Liver (tissue), 8 donors: ENCODE measurements at regions not wholly inside any gene's neighbourhood (a gene's known extent, or its start where the extent isn't known, plus 50 kb on each side); places are given as distances from the start of the nearest gene placed in this dataset.

ENCODE experiments used
- DNase-seq: peaks from one replicate; pipeline ENCODE4 v3.0.0-alpha.2; 2017; ENCODE audit warnings: low spot score
- H3K27ac ChIP-seq, 2 donors: one replicate each; pipeline ENCODE4 v1.7.0; 2013; ENCODE audit warnings: inconsistent platforms in 2 of 2, low read length in 2 of 2, control low read depth in 1 of 2, low read depth in 1 of 2, mild to moderate bottlenecking in 1 of 2
- H3K27me3 ChIP-seq, 4 donors: one replicate each; pipeline versions ENCODE4 v1.6.1 to v1.7.0; 2013; ENCODE audit warnings: low read length in 3 of 4, inconsistent platforms in 1 of 4, mild to moderate bottlenecking in 1 of 4, moderate library complexity in 1 of 4; ENCODE audit not compliant: control insufficient read depth in 4 of 4, insufficient read depth in 4 of 4
- H3K36me3 ChIP-seq, 4 donors: one replicate each; pipeline versions ENCODE4 v1.6.1 to v1.7.0; 2013; ENCODE audit warnings: low read length in 3 of 4, mild to moderate bottlenecking in 3 of 4, low read depth in 1 of 4, moderate library complexity in 1 of 4; ENCODE audit not compliant: control insufficient read depth in 4 of 4, insufficient read depth in 3 of 4
- H3K4me1 ChIP-seq, 4 donors: one replicate each; pipeline versions ENCODE4 v1.6.1 to v1.7.0; 2013; ENCODE audit warnings: low read length in 3 of 4, mild to moderate bottlenecking in 3 of 4, moderate library complexity in 1 of 4; ENCODE audit not compliant: control insufficient read depth in 4 of 4, insufficient read depth in 4 of 4
- H3K4me3 ChIP-seq, 3 donors: one replicate each; pipeline versions ENCODE4 v1.6.1 to v1.7.0; 2013; ENCODE audit warnings: low read length in 3 of 3, control low read depth in 1 of 3, low read depth in 1 of 3, mild to moderate bottlenecking in 1 of 3
- H3K9ac ChIP-seq, 2 donors: one replicate each; pipeline ENCODE4 v1.7.0; 2013; ENCODE audit warnings: low read length in 2 of 2, mild to moderate bottlenecking in 2 of 2, moderate library complexity in 2 of 2, control low read depth in 1 of 2, low read depth in 1 of 2
- H3K9me3 ChIP-seq, 4 donors: one replicate each; pipeline versions ENCODE4 v1.6.1 to v1.7.0; 2013; ENCODE audit warnings: low read length in 3 of 4; ENCODE audit not compliant: control insufficient read depth in 4 of 4
- CTCF ChIP-seq: fragments of 150-350 bp; IDR thresholded peaks from 2 replicates; pipeline ENCODE4 v1.5.1; 2017; ENCODE audit warnings: improper control_type of control experiment, low read depth, low read length; ENCODE audit not compliant: missing input control
- EGR1 ChIP-seq, 2 donors: IDR thresholded peaks; 2 replicates each; pipeline ENCODE4 v1.6.1; 2016 to 2018; ENCODE audit warnings: antibody characterized with exemption in 2 of 2, low read depth in 2 of 2
- FOXA2 ChIP-seq: IDR thresholded peaks from 2 replicates; pipeline ENCODE4 v1.6.1; 2016; ENCODE audit warnings: antibody characterized with exemption
- GABPA ChIP-seq, 2 donors: IDR thresholded peaks in 1 of 2; conservative IDR thresholded peaks in 1 of 2; 2 replicates each; pipeline ENCODE4 v1.6.1; 2016; ENCODE audit warnings: antibody characterized with exemption in 2 of 2, mild to moderate bottlenecking in 1 of 2, moderate library complexity in 1 of 2
- HNF4A ChIP-seq, 2 donors: conservative IDR thresholded peaks; 2 replicates each; pipeline ENCODE4 v1.6.1; 2016; ENCODE audit warnings: antibody characterized with exemption in 2 of 2, mild to moderate bottlenecking in 2 of 2
- MAX ChIP-seq: IDR thresholded peaks from 2 replicates; pipeline ENCODE4 v1.6.1; 2016; ENCODE audit warnings: antibody characterized with exemption
- NR2F2 ChIP-seq: IDR thresholded peaks from 2 replicates; pipeline ENCODE4 v1.6.1; 2016; ENCODE audit warnings: antibody characterized with exemption
- RAD21 ChIP-seq, 2 donors: IDR thresholded peaks; 2 replicates each; pipeline ENCODE4 v1.6.1; 2016; ENCODE audit warnings: antibody characterized with exemption in 2 of 2, mild to moderate bottlenecking in 2 of 2
- RXRA ChIP-seq, 2 donors: IDR thresholded peaks; 2 replicates each; pipeline ENCODE4 v1.6.1; 2017 to 2018; ENCODE audit warnings: antibody characterized with exemption in 2 of 2, mild to moderate bottlenecking in 1 of 2
- YY1 ChIP-seq: IDR thresholded peaks from 2 replicates; pipeline ENCODE4 v1.6.1; 2016; ENCODE audit warnings: antibody characterized with exemption, mild to moderate bottlenecking
- ZBTB33 ChIP-seq: IDR thresholded peaks from 2 replicates; pipeline ENCODE4 v1.6.1; 2016; ENCODE audit warnings: antibody characterized with exemption
- WGBS: extraction: QIAGEN DNeasy Blood & Tissue Kit; methylation state at CpG from one replicate; pipeline ENCODE4 v1.1.7; 2013; 5-methylcytosine and 5-hydroxymethylcytosine counted together
- TF ChIP-seq, protein P1 (sequence below): IDR thresholded peaks from 2 replicates; pipeline ENCODE4 v1.6.1; 2016; ENCODE audit warnings: antibody characterized with exemption, mild to moderate bottlenecking
- TF ChIP-seq, protein P2 (sequence below): IDR thresholded peaks from 2 replicates; pipeline ENCODE4 v1.6.1; 2016; ENCODE audit warnings: antibody characterized with exemption
- donor health status: healthy.
- donor health status: healthy.
- donor health status: healthy.
- donor health status: healthy.
- donor health status: healthy.

GRCh38 chr10:30534465-30535144 is 94.9 kb downstream of the LYZL2 start:
- no peaks in the 10 kb centered on the region for H3K9me3 ChIP-seq
- peaks cover 3 to 19% (median 9%) of the 10 kb centered on the region in 4 donors for H3K4me1 ChIP-seq
- 31% methylated on average over 20 of the region's 20 CpGs for WGBS
- TF ChIP-seq NR2F2 (no peak), FOXA2 (no peak), CTCF (peak; percentile 97), RXRA (IDR thresholded peaks at IDR 0.05) (no peak), MAX (no peak), EGR1 (IDR thresholded peaks at IDR 0.05; ENCODE audit: low read depth in 2 of 2) (no peak), HNF4A (conservative IDR thresholded peaks at IDR 0.05) (no peak), RAD21 (IDR thresholded peaks at IDR 0.05) (peak; percentile 89 to 93)
- TF ChIP-seq, protein P1, sequence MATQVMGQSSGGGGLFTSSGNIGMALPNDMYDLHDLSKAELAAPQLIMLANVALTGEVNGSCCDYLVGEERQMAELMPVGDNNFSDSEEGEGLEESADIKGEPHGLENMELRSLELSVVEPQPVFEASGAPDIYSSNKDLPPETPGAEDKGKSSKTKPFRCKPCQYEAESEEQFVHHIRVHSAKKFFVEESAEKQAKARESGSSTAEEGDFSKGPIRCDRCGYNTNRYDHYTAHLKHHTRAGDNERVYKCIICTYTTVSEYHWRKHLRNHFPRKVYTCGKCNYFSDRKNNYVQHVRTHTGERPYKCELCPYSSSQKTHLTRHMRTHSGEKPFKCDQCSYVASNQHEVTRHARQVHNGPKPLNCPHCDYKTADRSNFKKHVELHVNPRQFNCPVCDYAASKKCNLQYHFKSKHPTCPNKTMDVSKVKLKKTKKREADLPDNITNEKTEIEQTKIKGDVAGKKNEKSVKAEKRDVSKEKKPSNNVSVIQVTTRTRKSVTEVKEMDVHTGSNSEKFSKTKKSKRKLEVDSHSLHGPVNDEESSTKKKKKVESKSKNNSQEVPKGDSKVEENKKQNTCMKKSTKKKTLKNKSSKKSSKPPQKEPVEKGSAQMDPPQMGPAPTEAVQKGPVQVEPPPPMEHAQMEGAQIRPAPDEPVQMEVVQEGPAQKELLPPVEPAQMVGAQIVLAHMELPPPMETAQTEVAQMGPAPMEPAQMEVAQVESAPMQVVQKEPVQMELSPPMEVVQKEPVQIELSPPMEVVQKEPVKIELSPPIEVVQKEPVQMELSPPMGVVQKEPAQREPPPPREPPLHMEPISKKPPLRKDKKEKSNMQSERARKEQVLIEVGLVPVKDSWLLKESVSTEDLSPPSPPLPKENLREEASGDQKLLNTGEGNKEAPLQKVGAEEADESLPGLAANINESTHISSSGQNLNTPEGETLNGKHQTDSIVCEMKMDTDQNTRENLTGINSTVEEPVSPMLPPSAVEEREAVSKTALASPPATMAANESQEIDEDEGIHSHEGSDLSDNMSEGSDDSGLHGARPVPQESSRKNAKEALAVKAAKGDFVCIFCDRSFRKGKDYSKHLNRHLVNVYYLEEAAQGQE: no peak
- peak; percentile 65 for DNase-seq
- H3K27ac ChIP-seq: no peak overlapping the region
- no peaks in the 10 kb centered on the region for H3K36me3 ChIP-seq
- no peak overlapping the region for H3K9ac ChIP-seq
- no peaks in the 10 kb centered on the region for H3K27me3 ChIP-seq
- no peak overlapping the region for H3K4me3 ChIP-seq

- no peak for DNase-seq
- no peak overlapping the region for H3K4me3 ChIP-seq
- H3K36me3 ChIP-seq: no peaks in the 10 kb centered on the region
- peaks cover 0 to 7% (median 4%) of the 10 kb centered on the region in 4 donors for H3K4me1 ChIP-seq
- no peak overlapping the region for H3K27ac ChIP-seq
- H3K9me3 ChIP-seq: no peaks in the 10 kb centered on the region
- no peak overlapping the region for H3K9ac ChIP-seq
- 95% methylated on average over 8 of the region's 8 CpGs for whole genome bisulfite sequencing
- no peaks in the 10 kb centered on the region for H3K27me3 ChIP-seq
- no peak for TF ChIP-seq NR2F2
- no peak for TF ChIP-seq ZBTB33
- TF ChIP-seq MAX: no peak
- no peak for TF ChIP-seq RAD21 (IDR thresholded peaks at IDR 0.05)
- TF ChIP-seq, protein P2, sequence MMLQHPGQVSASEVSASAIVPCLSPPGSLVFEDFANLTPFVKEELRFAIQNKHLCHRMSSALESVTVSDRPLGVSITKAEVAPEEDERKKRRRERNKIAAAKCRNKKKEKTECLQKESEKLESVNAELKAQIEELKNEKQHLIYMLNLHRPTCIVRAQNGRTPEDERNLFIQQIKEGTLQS: no peak
- TF ChIP-seq EGR1 (IDR thresholded peaks at IDR 0.05; ENCODE audit: low read depth in 2 of 2): no peak
- TF ChIP-seq GABPA (IDR thresholded peaks at IDR 0.05 in 1 of 2, conservative IDR thresholded peaks at IDR 0.05 in 1 of 2): no peak
- TF ChIP-seq, protein P1: no peak
- TF ChIP-seq YY1: no peak
Measured at GRCh38 chr10:30531751-30532530, 97.6 kb downstream of the LYZL2 start.
